ENCODE measurements at regions not wholly inside any gene's neighbourhood (a gene's known extent, or its start where the extent isn't known, plus 50 kb on each side); places are given as distances from the start of the nearest gene placed in this dataset.

DNA sequence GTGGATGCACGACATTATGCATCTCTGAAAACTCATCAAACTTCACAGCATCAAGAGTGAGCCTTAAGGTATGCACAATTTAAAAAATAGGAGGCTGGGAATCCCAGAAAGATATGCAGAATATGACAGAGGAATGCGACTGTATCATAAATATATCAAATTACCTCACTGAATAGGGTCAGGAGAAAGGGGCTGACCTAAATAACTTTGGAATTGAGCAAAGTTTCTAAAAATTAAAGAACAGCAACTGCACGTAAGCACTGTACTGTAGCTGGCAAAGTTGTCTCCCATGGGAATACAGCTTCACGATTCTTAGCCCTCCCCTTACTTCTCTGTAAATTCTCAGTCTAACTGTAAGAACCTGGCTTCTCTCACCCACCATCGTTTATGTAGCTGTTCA lies 397.4 kb upstream of the ZFP42 start:
- DNase-seq (ENCODE audit: missing footprints) = no peak
- ATAC-seq = no peak
- intact Hi-C loops (cut with DNase I) = no loop called here

DNA sequence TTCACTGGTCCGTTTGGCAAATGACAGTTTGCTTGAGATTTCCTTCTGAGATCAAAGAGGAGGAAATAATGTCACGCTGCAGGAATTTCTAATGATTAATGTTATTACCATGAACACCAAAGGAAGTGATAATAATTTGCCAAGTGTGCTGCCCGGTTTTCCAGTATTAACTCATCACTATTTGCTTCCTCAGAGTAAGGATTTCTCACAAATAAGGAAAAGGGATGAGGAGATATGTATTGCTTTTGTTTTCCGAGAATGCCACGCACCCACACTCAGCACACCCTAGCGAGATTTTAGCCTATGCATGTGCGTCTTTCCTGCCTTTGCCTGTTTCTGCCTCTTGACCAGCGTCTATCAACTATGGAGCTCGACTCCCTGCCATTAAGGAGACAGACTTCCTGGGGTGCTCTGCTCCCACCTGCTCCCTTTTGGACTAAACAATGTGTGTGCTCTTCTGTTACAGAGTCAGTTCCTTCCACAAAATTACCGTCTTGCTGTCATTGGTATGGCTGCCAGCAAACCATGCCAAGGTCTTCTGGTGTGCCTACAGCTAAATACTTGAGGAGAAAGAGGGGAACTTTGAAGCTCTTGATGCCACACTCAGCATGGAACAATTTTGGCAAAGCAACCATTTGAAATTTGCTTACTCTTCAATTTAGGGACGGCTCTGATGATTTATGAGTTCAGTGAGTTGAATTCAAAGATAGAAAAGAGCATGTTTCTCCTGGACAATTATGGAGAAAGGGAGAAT lies 393.1 kb upstream of the ZFP42 start:
- ATAC-seq = no peak
- DNase-seq (ENCODE audit: missing footprints) = no peak
- intact Hi-C loops (cut with DNase I) = no loop called here

DNA sequence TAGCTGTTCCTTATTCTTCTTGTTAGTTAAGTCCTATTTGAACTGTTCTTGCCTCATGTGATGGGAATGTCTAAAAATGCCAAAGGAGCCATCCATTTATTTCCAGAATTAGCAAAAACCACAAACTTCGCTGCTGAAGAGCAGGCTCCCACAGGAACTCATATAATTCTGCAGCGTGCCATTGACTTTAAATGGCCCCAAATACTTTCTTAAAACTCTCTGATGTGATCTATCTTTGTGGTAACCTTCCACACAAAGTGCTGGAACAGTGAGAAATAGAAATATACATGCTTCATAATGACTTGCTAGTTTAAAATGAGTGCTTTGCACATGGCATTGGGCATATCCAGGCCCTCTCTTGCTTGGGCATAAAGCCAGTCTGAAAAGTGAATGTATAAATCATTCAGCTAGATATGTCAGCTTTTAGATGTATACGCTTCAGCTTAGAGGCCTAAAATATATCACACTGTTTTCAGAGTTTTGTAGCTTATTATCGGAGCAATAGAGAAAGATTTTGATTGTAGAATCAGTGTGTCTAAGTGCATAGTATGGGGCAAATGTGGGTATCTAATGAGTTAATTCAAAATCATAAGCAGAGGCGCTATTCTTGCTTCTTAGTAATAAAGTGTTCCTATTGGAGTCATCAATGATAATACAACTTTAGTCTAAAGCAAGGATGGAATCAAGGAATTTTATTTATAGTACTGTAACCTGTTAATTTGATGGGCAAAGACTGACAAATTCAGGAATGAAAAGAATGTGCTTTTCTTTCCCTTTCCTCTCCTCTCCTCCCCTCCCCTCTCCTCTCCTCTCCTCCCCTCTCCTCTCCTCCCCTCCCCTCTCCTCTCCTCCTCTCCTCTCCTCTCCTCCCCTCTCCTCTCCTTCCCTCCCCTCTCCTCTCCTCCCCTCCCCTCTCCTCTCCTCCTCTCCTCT lies 392.2 kb upstream of the ZFP42 start:
- intact Hi-C loops (cut with DNase I) = no loop called here
- ATAC-seq (no peak), DNase-seq (ENCODE audit: missing footprints) (no peak)

DNA sequence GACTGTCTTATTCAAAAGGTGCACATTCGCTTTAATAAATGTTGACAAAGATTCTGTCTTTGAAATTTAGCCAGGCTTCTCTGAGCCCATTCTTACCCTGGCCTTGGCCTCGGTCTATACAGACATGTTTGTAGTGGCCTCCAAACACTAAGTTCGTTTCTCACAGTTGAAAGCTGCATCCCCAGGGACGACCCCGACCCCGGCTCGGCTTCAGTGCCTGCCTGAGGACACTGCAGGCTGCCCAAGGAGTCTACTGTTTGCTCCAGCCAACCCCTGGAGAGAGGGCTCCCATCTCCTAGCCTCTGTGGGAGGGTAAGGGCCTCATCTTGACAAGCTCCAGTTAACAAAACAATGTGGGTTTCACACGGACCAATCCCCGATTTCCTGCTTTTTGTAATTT lies 390.6 kb upstream of the ZFP42 start:
- intact Hi-C loops (cut with DNase I) = loop anchor here (5.0 kb wide), 1 partner anchor 1597 kb away; no protein-coding TSS in a partner anchor
- no peak for ATAC-seq
- DNase-seq (ENCODE audit: missing footprints) = no peak

DNA sequence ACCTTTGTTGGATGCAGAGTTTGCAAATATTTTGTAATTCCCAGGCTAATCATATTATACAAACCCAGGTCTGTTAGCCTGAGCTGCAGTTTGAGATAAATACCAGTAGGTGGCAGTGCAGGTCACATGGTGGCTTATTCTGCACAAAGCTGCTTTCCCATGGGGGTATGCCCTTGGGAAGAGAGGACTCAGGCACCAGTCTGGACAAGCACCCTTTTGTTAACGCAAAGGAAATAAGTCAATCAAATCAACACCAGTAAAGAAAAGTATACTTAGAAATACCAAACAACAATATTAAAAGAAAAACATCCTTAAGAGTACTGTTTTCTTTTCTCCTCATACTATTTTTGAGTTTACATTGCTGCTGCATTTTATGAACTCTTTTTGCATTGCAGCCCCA lies 389.0 kb upstream of the ZFP42 start:
- intact Hi-C loops (cut with DNase I) = loop anchor here (5.0 kb wide), 1 partner anchor 1596 kb away; no protein-coding TSS in a partner anchor

DNA sequence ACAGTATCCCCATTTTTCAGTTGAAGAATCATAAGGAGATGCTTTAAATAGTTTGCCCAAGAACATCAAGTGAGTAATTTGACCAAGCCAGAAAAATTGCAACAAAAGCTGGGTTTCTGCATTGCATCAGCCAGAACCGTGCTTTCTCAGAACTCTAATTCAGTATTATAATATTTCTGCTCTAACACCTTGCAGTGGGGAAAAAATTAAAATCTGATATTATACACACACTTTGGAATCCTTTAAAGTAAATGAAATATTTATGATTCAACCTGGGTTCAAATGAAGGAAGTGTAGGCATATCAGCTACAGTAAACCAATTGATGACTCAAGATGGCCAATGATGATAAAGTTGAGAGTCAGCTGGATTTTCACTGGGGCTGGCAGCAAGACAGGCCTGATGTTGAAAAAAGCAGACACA lies 387.6 kb upstream of the ZFP42 start:
- intact Hi-C loops (cut with DNase I) = loop anchor here (5.0 kb wide), 1 partner anchor 1594 kb away; no protein-coding TSS in a partner anchor
- no peak for DNase-seq (ENCODE audit: missing footprints)
- ATAC-seq = no peak

More for the DNA sequence above, 389.0 kb upstream of the ZFP42 start:
- DNase-seq (ENCODE audit: missing footprints) (no peak), ATAC-seq (no peak)

DNA sequence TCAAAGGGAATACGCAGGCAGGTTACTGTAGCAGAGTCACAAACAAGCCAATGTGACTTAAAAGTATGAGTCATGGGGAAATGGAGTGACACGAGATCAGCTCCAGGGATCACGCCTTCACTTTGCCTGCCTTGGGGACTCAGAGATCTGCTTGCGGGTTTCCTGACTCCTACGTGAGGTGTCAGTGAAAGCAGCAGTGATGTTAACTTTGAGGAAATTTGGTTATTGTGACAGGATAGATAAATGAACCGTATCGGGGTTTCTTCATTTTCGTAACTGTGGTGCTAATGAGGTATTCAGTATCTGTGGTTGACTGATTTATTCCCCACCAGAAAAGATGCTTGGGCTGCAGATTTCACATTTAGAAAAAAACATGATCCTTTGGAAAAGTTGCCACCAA lies 383.3 kb upstream of the ZFP42 start:
- intact Hi-C loops (cut with DNase I) = no loop called here
- ATAC-seq (no peak), DNase-seq (ENCODE audit: missing footprints) (no peak)

DNA sequence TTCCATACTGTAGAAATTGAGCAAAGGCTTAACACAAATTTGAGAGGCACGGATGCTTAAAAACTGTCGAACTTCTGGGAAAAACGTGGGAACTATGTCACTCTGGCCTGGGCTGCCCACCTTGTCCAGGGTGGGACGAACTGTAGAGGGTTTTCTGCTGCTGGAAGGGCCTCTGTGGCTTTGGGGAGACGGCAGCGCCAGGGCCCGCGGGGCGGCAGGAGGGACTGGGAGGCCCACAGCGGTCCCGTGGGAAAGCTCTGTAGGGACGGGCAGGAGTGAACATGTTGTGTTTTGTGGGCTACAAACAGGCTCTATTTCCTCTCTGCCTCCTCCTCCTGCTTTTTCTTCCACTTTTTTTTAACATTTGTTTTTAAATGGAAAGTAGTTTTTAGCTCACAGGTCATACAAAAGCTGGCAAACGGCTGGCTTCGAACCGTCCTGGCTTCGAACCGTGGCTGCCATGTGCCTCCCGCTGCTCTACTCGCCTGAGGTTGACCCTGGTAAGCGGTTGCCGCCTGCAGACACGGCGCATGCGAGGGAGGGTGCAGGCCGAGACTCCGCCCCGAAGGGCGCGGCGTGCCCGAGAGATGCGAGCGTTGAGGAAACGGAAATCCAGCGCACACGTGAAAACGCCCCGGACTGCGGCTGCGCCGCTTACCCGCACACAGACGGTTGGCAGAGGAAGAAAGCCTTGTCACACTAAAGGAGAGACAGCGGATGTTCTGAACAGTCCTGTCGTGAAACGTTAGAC lies 382.3 kb upstream of the ZFP42 start:
- intact Hi-C loops (cut with DNase I) = no loop called here
- DNase-seq (ENCODE audit: missing footprints) = no peak
- ATAC-seq = no peak

DNA sequence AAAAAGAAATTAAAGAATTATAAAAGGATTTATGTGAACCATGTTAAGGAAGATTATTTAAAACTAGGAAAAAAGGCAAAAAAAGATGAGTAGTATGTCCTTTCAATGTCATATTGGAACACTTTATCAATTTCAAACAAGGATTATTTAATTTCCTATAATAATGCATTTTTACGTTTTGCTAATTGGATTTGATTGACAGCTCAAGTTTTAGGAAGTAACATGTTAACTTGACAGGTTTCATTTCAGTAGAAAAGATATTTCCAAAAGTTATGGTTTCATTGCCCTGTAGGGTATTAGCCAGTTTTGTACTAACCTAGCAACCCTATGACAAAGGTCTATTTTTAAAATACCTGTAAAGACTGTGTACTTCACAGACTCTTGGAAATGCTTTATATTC lies 379.6 kb upstream of the ZFP42 start:
- DNase-seq (ENCODE audit: missing footprints) = no peak
- intact Hi-C loops (cut with DNase I) = no loop called here
- no peak for ATAC-seq

DNA sequence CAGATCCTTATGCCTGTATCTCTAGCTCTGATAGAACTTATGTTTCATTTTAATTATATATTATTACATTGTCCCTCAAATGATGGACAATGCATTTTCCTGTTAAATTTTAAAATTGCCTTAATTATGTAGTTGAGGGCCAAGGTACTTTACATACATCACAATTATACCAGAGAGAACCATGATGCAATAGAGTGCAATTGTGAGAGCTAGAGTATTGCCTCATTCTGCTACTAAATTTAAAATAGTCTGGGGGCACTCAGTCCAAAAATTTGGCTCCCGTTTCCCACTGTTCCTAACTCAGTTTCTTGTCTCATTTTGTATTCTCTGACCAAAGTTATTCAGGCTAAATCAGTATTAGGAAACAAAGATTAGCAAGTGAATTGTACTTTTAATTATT lies 378.5 kb upstream of the ZFP42 start:
- DNase-seq (ENCODE audit: missing footprints) (no peak), ATAC-seq (no peak)
- intact Hi-C loops (cut with DNase I) = no loop called here

DNA sequence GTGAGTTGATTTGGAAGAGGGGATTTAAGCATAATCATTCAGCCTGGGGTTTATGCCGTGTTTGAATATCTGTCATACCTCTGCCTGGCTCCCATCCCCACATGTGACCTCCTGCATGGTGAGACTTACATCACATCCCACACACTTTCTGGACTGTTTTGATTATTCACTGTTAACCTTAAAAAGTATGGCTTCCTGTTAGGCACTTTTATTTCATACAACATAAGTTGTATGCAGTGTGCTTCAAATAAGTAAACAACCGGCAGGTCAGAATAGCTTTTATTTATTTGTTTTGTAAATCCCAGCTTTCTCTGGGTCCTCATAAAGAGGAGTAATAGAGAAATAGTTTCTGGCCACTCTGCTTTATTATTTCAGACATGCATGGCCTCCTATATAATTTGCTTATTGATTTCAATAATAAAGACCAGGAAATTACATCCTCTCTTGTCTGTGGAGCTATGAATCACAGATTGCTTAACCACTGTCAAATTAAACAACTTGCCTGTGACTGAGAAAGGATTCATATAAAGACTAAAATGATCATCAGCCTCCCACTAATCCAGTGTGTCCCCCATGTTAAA lies 376.8 kb upstream of the ZFP42 start:
- intact Hi-C loops (cut with DNase I) = no loop called here
- no peak for DNase-seq (ENCODE audit: missing footprints)
- no peak for ATAC-seq

DNA sequence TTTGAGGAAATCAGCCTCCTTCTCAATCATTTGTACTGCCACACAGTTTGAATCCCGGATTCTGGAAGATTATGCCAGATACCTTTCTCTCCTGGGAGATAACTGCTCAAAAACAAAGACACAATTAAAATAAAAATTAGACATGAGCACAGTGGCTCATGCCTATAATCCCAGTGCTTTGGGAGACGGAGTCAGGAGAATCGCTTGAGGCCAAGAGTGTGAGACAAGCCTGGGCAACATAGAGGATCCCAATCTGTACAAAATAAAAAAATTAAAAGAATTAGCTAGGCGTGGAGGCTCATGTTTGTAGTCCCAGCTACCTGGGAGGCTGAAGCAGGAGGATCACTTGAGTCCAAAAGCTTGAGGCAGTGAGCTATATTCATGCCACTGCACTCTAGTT lies 376.3 kb upstream of the ZFP42 start:
- DNase-seq (ENCODE audit: missing footprints) = no peak
- no peak for ATAC-seq
- intact Hi-C loops (cut with DNase I) = no loop called here

DNA sequence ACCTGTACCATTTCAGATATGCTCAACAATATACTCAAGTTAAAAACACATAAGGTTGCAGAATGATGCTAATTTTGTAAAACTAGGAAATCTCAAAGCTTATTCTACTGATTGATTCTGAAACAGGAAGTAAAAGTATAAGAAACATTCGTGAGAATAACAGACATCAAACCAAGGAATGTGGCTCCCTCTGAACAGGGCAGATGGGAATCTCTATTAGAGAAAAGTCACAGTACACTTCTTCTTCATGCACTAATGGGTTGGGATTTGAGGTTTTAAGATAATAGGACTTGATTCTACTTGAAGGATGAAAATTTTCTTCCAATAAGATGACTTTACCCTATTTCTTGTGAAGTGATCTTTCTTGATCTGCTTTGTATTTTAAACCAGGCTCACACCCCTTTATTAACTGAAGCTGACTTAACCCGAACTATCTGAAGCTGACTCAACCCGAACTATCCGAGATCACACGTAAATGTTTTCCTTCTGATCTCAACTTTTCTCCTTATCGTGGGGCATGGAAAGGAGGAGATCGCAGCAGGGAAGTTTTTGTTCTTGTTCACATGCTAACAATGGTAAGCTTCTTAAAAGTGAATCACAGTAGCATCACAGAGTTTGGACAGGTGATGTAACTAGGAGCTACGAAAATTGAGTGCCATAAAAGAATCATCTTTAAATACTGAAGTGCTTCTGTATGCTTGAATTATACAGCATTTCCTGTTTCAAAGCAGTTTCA lies 363.1 kb upstream of the ZFP42 start:
- no peak for ATAC-seq
- no peak for DNase-seq (ENCODE audit: missing footprints)
- intact Hi-C loops (cut with DNase I) = no loop called here

DNA sequence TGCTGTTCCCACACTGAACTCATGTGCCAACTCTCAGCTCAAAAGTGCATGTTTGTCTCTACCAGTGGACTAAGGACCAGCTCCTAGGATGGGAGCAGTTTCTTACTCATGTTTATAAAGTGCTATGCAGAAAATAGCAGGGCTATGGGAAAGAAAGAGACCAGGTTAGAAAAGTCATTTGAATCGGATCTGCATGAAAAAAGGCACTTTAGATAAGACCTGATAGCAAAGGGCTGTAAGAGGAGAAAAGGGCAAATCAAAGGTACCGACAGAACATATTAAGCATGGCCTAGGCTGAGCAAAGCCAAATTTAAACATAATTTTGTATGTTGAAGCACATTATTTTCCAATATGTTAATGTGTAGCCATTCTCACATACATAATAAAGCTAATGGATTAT lies 362.3 kb upstream of the ZFP42 start:
- DNase-seq (ENCODE audit: missing footprints) (no peak), ATAC-seq (no peak)
- intact Hi-C loops (cut with DNase I) = no loop called here

DNA sequence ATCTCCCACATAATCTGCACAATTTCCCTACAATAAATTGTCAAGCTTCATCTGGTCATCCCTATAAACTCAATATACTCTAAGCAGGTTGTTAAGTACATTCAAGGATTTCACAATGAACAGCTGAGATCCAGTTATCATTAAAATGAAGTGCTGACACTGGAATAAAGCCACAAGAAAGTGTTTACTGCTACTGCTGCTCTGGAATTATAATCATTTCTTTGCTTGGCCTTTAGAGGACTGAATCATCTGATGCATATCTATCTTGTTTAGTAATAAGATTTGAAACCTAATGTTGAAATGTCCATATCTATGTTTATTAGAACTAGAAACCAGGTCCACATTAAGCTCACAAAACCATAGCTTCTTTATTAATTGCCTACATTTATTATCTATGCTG lies 338.6 kb upstream of the ZFP42 start:
- ATAC-seq (no peak), DNase-seq (ENCODE audit: missing footprints) (no peak)
- intact Hi-C loops (cut with DNase I) = no loop called here

DNA sequence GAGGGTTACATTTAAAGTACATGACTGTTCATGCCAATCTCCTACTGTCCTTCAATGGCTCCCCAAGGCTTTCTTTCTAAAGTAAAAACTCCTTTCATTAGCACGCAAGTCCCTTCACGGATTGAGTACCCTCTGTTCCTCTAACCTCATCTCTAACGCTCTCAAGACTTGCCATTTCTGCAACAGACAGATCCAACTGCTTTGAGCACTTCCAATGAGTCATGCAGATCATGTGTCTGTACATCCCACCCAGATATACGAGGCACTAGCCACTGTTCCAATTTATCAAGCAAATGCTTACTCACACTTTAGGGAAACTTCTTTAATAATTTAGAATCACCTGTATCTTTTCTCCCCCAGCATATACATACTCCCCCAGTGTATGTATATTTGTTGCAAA lies 332.5 kb upstream of the ZFP42 start:
- ATAC-seq = no peak
- DNase-seq (ENCODE audit: missing footprints) = no peak
- intact Hi-C loops (cut with DNase I) = no loop called here

DNA sequence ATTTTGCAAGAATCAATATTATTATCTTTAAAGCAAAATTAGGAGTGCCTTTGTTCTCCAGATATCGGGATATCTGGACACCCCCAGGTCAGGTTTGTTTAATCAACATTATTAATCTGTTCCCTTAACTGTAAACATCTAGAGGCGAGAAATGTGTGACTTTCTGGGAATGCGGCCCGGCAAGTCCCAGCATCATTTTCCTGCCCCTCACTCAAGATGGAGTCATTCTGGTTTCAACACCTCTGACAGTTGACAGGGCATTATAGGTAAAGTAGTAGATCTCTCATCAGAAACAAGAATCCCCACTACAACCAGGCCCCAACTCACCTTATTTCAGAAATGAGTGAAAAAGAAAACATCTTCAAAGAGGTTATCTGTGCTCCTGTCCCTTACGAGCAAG lies 331.6 kb upstream of the ZFP42 start:
- no peak for ATAC-seq
- intact Hi-C loops (cut with DNase I) = no loop called here
- no peak for DNase-seq (ENCODE audit: missing footprints)

DNA sequence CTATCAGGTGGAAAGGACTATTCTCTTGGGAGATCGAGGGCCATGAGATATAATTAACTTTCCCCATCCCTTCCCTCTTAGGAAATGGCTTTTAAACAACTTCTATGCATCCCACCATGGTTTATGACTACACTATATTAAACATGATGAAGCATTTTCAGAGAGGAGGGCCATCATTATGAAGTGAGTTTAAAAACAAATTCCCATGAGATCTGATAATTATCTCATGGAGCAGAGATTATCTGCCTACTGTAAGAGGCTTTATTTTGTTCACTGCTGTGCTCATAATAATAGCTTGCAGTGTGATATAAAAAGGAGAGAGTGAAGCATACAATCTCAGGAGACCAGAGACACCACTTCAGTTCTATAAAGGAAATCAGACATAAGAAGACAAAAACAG lies 330.5 kb upstream of the ZFP42 start:
- intact Hi-C loops (cut with DNase I) = no loop called here
- DNase-seq (ENCODE audit: missing footprints) (no peak), ATAC-seq (no peak)

Data from Right ventricle myocardium inferior (tissue), 1 donor.